Brain microvascular endothelial cell (primary cell): ENCODE measurements at regions not wholly inside any gene's neighbourhood (a gene's known extent, or its start where the extent isn't known, plus 50 kb on each side); places are given as distances from the start of the nearest gene placed in this dataset.

ENCODE experiments used
- DNase-seq: peaks from one replicate; pipeline ENCODE4 v3.0.0-alpha.2; 2020
- H3K27ac ChIP-seq: fragments of 250-450 bp; sonication (Bioruptor Pico); 2 replicates; pipeline ENCODE4 v1.5.1; 2020; ENCODE audit warnings: mild to moderate bottlenecking, moderate library complexity
- H3K27me3 ChIP-seq: fragments of 250-450 bp; sonication (Bioruptor Pico); replicated peaks from 2 replicates; pipeline ENCODE4 v1.5.1; 2020; ENCODE audit warnings: mild to moderate bottlenecking
- H3K36me3 ChIP-seq: fragments of 250-450 bp; sonication (Bioruptor Pico); replicated peaks from 2 replicates; pipeline ENCODE4 v1.5.1; 2020; ENCODE audit warnings: mild to moderate bottlenecking
- H3K4me3 ChIP-seq: 2 replicates; pipeline ENCODE4 v1.5.1; 2011; ENCODE audit warnings: low read depth, mild to moderate bottlenecking, control low read depth, low read length, moderate library complexity
- in situ Hi-C: cut with HindIII; loops from 2 replicates; pipeline ENCODE4 v1.10.0; 2017; ENCODE audit warnings: low sequenced_read_pairs, low pct_ligation_motif_present
- TF ChIP-seq, protein P1 (sequence below): IDR thresholded peaks from 2 replicates; pipeline ENCODE4 v1.5.1; 2011; ENCODE audit warnings: low read depth, mild to moderate bottlenecking, moderate library complexity, low read length, control low read depth, inconsistent platforms; ENCODE audit errors: missing control alignments

DNA sequence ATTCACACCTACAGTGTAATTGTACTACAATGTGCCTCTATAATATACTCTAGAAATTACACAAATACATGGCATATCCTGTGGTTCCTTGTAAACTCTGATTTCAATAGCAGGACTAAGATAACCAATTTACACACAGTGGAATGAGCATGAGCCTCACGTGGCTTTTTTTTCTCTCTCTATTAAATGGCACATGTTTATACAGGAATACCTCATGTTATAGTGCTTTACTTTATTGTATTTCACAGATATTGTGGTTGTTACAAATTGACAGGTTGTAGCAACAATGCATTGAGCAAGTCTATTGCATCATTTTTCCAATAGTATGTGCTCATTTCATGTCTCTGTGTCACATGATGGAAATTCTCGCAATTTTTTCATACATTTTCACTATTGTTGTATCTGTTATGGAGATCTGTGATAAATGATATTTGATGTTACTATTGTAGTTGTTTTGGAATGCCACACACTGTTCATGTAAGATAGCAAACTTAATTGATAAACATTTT lies 260.0 kb downstream of the FSIP2 start:
- TF ChIP-seq, protein P1, sequence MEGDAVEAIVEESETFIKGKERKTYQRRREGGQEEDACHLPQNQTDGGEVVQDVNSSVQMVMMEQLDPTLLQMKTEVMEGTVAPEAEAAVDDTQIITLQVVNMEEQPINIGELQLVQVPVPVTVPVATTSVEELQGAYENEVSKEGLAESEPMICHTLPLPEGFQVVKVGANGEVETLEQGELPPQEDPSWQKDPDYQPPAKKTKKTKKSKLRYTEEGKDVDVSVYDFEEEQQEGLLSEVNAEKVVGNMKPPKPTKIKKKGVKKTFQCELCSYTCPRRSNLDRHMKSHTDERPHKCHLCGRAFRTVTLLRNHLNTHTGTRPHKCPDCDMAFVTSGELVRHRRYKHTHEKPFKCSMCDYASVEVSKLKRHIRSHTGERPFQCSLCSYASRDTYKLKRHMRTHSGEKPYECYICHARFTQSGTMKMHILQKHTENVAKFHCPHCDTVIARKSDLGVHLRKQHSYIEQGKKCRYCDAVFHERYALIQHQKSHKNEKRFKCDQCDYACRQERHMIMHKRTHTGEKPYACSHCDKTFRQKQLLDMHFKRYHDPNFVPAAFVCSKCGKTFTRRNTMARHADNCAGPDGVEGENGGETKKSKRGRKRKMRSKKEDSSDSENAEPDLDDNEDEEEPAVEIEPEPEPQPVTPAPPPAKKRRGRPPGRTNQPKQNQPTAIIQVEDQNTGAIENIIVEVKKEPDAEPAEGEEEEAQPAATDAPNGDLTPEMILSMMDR, result no peak
- H3K27me3 ChIP-seq, result no peaks in the 10 kb centered on the region
- no peak overlapping the region for H3K4me3 ChIP-seq
- H3K27ac ChIP-seq, result no peak overlapping the region
- no peak for DNase-seq
- in situ Hi-C loops, result no loop called here
- no peaks in the 10 kb centered on the region for H3K36me3 ChIP-seq

DNA sequence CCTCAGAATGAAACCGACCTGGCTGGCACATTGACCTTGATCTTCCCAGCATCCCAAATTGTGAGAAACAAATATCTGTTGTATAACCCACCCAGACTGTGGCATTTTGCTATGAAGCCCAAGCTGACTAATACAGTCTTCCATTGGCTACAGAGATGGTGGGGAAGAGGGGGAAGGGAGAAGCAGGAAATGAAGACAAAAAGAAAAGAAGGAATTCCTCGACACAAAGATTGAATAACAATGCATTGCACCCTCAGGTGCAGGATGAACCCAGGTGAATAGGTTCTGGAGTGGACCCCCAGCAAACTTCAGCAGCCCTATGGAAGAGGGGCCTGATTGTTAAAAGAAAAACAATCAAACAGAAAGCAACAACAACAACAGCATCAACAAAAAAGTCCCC lies 270.7 kb downstream of the FSIP2 start:
- in situ Hi-C loops, result no loop called here
- TF ChIP-seq, protein P1, result no peak
- H3K27ac ChIP-seq, result no peak overlapping the region
- no peak overlapping the region for H3K4me3 ChIP-seq
- DNase-seq, result no peak
- no peaks in the 10 kb centered on the region for H3K36me3 ChIP-seq
- no peaks in the 10 kb centered on the region for H3K27me3 ChIP-seq

DNA sequence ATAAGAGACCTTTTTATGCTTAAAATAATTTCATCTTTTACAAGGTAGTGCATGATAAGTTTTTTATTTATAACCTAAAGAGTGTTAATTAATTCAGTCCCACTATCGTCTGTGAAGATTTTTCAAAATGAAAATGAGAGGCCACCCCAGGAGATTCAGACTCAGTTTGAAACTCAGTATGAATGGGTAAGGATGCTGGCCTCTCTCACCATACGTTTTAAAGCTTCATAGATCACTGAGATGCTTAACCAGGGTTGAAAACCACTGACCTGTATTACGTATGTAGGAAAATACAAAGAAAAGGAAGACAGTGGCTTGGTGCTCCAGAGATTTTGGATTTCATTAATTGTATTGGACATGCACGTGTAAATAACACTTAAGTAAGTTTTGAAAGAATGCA lies 278.7 kb downstream of the FSIP2 start:
- H3K36me3 ChIP-seq, result no peaks in the 10 kb centered on the region
- in situ Hi-C loops, result no loop called here
- TF ChIP-seq, protein P1, result no peak
- DNase-seq, result no peak
- no peak overlapping the region for H3K4me3 ChIP-seq
- H3K27me3 ChIP-seq, result no peaks in the 10 kb centered on the region
- no peak overlapping the region for H3K27ac ChIP-seq

DNA sequence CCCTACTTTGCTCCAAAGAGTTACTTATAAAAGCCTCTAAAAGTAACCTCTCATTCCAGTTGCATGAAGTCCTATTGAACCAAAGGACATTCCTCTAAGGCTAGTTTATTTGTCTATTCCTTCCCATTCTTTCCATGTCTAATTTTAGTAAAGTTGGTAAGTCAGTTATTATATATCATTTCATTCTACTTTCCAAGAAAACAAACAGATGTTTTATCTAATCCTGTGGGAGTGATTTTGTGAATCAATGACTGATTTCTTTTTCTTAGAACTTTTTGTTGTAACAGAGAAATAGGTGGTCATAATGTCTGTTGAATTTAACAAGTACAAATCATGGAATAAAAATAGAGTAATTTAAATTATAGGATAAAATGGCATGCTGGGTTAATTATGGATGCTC lies 286.3 kb downstream of the FSIP2 start:
- Histone ChIP-seq H3K27ac (no peak overlapping the region), H3K27me3 (no peaks in the 10 kb centered on the region), H3K4me3 (no peak overlapping the region), H3K36me3 (no peaks in the 10 kb centered on the region)
- DNase-seq, result no peak
- in situ Hi-C loops, result no loop called here
- TF ChIP-seq, protein P1, result no peak

DNA sequence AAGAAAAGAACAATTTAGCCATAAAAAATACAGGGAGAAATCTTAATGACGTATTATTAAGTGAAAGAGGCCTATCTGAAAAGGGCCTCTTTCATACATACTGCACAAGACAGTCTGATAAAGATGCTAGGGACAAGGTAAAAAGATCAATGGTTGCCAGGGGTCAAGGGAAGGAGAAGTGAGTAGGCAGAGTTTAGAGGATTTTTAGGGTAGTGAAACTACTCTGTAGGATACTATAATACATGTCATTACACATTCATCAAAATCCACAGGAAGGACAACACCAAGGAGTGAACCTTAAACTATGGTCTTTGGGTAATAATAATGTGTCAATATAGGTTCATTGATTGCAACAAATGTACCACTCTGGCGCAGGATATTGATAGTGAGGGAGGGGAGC lies 289.3 kb downstream of the FSIP2 start:
- H3K4me3 ChIP-seq, result no peak overlapping the region
- no peak for DNase-seq
- H3K27ac ChIP-seq, result no peak overlapping the region
- in situ Hi-C loops, result no loop called here
- H3K36me3 ChIP-seq, result no peaks in the 10 kb centered on the region
- no peaks in the 10 kb centered on the region for H3K27me3 ChIP-seq
- TF ChIP-seq, protein P1, result no peak

DNA sequence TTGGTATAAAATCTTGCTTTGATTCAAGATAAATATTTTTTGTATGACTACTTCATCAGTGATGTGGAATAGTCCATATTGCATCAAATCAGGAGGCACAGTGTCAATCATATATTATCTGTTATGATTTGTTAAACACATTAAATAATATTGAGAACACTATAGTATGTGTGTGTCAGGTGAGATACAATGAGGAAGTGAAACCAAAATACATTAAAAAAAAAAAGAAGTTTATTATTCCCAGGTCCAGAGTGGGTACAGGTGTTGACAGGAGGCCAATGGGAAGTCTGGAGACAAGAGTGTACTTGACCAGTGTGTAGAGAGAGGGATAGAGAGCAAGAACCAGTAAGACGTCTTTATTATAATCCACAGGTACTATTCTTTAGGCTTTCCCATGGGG lies 292.6 kb downstream of the FSIP2 start:
- in situ Hi-C loops, result no loop called here
- DNase-seq, result no peak
- H3K36me3 ChIP-seq, result no peaks in the 10 kb centered on the region
- H3K4me3 ChIP-seq, result no peak overlapping the region
- no peak overlapping the region for H3K27ac ChIP-seq
- H3K27me3 ChIP-seq, result no peaks in the 10 kb centered on the region
- TF ChIP-seq, protein P1, result no peak
